ENCODE measurements at regions not wholly inside any gene's neighbourhood (a gene's known extent, or its start where the extent isn't known, plus 50 kb on each side); places are given as distances from the start of the nearest gene placed in this dataset.

DNA sequence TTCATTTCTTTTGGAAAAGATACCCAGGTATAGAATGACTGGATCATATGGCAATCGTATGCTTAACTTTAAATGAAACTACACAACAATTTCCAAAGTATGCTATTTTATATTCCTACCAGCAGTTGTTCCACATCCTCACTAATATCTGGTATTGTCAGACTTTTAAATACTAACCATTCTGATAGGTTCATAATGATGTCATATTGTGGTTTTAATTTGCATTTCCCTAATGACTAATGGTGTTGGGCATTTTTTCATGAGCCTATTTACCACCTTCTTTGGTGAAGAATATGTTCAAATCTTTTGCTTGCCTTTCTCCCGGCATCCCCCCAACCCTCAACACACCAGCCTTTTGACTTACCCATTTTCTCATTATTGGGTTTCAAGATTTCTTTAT is 96.2 kb upstream of the HMGN3 start:
- ATAC-seq (ENCODE audit: low FRiP score) (no peak), DNase-seq (ENCODE audit: low spot score) (no peak)
- TF ChIP-seq, protein P1, sequence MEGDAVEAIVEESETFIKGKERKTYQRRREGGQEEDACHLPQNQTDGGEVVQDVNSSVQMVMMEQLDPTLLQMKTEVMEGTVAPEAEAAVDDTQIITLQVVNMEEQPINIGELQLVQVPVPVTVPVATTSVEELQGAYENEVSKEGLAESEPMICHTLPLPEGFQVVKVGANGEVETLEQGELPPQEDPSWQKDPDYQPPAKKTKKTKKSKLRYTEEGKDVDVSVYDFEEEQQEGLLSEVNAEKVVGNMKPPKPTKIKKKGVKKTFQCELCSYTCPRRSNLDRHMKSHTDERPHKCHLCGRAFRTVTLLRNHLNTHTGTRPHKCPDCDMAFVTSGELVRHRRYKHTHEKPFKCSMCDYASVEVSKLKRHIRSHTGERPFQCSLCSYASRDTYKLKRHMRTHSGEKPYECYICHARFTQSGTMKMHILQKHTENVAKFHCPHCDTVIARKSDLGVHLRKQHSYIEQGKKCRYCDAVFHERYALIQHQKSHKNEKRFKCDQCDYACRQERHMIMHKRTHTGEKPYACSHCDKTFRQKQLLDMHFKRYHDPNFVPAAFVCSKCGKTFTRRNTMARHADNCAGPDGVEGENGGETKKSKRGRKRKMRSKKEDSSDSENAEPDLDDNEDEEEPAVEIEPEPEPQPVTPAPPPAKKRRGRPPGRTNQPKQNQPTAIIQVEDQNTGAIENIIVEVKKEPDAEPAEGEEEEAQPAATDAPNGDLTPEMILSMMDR (IDR thresholded peaks at IDR 0.05) = no peak

DNA sequence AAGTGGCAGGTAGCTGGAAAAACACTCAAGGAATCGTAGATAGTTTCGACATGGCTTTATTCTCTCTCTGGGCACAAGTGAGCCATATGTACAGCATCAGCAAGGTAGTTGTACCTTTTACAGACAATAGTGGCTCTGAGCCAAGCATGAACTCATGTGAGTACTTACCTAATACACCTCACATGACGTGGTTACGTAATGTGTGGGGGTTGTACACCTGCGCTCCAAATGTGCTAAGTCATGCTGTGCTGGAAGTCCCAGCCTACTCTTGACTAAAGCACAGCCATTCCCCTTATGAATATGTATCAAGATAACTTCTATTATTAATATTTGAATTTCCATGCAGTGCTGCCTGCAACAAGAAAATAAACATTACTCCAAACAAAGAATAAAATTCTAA is 78.8 kb upstream of the HMGN3 start:
- ATAC-seq (ENCODE audit: low FRiP score) = no peak
- TF ChIP-seq, protein P1 (IDR thresholded peaks at IDR 0.05) = no peak
- DNase-seq (ENCODE audit: low spot score) = no peak

DNA sequence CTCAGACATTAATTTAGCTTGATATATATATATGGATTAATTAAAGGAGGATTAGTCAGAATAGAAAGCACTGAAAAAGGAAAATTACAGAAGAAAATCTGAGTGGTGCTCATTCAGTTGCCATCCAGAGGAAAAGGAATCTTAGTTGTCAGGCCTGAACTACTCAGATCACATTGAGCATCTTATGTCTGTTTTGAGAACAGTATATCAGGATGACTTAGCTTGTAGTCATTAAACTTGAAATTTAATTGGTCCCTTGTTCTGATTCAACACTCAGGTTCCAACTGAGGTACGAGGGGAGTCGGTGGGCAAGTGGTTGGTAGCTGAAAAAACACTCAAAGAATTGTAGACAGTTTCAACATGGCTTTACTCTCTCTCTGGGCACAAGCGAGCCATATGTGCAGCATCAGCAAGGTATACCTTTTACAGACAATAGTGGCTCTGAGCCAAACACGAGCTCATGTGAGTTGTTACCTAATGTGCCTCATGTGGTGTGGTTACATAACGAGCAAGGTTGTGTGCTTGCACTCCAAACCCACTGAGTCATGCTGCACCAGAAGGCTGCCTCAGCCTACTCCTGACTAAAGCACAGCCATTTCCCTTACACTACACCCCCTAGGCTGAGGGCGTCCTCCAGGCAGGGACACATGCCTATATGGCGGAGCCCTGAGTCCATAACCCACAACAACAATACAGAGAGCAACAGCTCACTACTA is 73.0 kb upstream of the HMGN3 start:
- DNase-seq (ENCODE audit: low spot score) (no peak), ATAC-seq (ENCODE audit: low FRiP score) (no peak)
- TF ChIP-seq, protein P1 (IDR thresholded peaks at IDR 0.05) = no peak

DNA sequence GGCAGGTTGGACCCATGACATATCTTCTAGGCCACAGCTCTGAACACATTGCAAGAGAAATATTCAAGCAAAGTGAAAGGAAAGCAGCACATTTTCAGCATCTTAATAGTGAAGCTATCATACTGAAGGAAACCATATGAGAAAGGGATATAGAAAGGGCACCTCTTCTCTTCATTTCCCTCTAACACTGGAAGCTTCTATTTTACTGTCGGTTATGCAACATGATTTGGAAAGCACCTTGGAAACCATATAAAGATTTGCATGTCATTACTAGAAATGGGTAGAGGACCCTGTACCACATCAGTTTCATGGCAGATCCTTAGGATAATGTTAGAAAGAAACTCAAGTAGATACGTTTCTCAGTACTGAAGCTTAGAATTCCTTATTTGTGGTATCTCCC is 70.5 kb upstream of the HMGN3 start:
- ATAC-seq (ENCODE audit: low FRiP score) (no peak), DNase-seq (ENCODE audit: low spot score) (no peak)
- TF ChIP-seq, protein P1 (IDR thresholded peaks at IDR 0.05) = no peak

DNA sequence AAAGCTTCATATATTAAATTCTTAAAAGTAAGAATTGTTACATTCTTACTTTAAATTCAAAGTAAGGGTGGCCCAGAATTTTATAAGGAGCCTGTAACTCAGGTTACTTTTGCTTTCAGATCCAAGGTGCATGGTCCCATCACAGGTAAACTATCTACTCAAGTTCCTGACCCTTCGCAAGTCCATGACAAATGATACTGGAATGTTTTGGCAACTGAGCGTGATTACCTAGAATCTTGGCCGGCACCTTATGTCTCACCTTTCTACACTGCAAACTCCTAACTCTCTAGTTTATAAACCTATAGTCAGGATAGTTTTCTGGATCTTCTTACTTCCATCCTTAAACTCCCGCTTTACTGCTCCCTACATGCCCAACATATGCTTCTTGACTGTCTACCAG is 67.9 kb upstream of the HMGN3 start:
- TF ChIP-seq, protein P1 (IDR thresholded peaks at IDR 0.05) = no peak
- DNase-seq (ENCODE audit: low spot score) (no peak), ATAC-seq (ENCODE audit: low FRiP score) (no peak)

DNA sequence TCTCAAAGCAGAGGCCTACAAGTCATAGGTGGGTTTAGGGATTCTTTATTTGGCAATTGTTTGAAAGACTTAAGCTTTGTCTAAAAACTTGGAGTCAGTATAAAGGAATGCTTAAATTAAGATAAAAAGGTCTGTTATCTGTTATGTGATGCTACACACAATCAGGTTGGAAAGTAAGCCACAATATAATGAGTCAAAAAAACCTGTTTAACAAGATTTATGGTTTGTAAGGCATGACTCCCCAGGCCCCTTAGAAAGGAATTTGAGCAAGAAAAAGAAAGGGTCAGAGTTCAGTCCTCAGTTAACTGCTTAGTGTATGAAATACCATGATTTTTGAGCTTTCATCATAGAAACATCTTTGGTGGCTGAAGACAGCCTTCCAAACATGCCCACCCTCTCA is 66.8 kb upstream of the HMGN3 start:
- DNase-seq (ENCODE audit: low spot score) (no peak), ATAC-seq (ENCODE audit: low FRiP score) (no peak)
- TF ChIP-seq, protein P1 (IDR thresholded peaks at IDR 0.05) = no peak

DNA sequence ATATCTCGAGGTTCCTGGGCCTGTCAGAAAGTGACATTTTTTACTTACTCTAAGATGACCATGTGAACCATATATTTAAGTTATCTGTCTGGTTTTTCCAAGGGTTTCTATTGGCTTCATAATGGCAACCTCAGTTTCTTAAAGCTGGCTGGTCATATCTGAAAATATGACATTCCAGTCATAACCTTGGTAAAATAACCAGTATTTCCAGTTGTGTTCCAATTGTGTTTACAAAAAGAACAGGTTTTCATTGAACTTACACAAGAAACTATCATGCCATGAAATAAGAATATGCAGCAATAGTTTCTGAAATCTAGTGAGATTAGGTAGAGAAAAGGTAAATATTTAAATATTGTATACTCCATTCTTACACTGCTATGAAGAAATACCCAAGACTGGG is 61.7 kb upstream of the HMGN3 start:
- ATAC-seq (ENCODE audit: low FRiP score) (no peak), DNase-seq (ENCODE audit: low spot score) (no peak)
- TF ChIP-seq, protein P1 (IDR thresholded peaks at IDR 0.05) = no peak
